ENCODE measurements at regions not wholly inside any gene's neighbourhood (a gene's known extent, or its start where the extent isn't known, plus 50 kb on each side); places are given as distances from the start of the nearest gene placed in this dataset.

DNA sequence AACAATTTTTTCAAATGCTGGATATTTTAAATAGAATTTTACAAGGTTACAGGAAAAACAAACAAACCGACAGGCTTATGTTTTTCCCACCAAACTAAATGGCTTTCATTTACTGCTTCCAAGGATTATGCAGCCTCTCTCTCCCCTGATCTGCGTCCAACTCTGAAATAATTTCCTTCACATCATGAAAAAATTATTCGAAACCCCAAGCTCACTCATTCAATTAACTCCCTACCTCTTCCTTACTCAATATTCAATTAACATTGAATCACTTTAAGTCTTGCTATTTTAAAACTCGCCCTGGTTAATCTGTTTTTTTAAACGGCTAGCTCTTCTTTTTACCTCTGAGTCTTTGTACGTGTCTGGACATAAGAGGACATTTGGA lies 336.2 kb downstream of the AGTPBP1 start:
- TF ChIP-seq POLR2AphosphoS5 (IDR thresholded peaks at IDR 0.05; ENCODE audit: low read depth, low read length) (no peak), SIN3A (IDR thresholded peaks at IDR 0.05; ENCODE audit: borderline replicate concordance, insufficient read depth, low read depth, low read length) (no peak)
- TF ChIP-seq, protein P1, sequence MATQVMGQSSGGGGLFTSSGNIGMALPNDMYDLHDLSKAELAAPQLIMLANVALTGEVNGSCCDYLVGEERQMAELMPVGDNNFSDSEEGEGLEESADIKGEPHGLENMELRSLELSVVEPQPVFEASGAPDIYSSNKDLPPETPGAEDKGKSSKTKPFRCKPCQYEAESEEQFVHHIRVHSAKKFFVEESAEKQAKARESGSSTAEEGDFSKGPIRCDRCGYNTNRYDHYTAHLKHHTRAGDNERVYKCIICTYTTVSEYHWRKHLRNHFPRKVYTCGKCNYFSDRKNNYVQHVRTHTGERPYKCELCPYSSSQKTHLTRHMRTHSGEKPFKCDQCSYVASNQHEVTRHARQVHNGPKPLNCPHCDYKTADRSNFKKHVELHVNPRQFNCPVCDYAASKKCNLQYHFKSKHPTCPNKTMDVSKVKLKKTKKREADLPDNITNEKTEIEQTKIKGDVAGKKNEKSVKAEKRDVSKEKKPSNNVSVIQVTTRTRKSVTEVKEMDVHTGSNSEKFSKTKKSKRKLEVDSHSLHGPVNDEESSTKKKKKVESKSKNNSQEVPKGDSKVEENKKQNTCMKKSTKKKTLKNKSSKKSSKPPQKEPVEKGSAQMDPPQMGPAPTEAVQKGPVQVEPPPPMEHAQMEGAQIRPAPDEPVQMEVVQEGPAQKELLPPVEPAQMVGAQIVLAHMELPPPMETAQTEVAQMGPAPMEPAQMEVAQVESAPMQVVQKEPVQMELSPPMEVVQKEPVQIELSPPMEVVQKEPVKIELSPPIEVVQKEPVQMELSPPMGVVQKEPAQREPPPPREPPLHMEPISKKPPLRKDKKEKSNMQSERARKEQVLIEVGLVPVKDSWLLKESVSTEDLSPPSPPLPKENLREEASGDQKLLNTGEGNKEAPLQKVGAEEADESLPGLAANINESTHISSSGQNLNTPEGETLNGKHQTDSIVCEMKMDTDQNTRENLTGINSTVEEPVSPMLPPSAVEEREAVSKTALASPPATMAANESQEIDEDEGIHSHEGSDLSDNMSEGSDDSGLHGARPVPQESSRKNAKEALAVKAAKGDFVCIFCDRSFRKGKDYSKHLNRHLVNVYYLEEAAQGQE (IDR thresholded peaks at IDR 0.05; ENCODE audit: insufficient read depth in 1 of 2, low read depth in 2 of 2, low read length in 1 of 2), result no peak
